Epithelial cell of proximal tubule (primary cell): ENCODE measurements at regions not wholly inside any gene's neighbourhood (a gene's known extent, or its start where the extent isn't known, plus 50 kb on each side); places are given as distances from the start of the nearest gene placed in this dataset.

Experiments used
- DNase-seq: peaks from one replicate; pipeline ENCODE4 v3.0.0-alpha.2; 2011; ENCODE audit warnings: low read depth
- H3K4me3 ChIP-seq: 2 replicates; pipeline ENCODE4 v1.5.1; 2011; ENCODE audit warnings: low read depth, mild to moderate bottlenecking, low read length
- TF ChIP-seq, protein P1 (sequence below): conservative IDR thresholded peaks from 2 replicates; pipeline ENCODE4 v1.5.1; 2012; ENCODE audit warnings: low read depth, mild to moderate bottlenecking, low read length

DNA sequence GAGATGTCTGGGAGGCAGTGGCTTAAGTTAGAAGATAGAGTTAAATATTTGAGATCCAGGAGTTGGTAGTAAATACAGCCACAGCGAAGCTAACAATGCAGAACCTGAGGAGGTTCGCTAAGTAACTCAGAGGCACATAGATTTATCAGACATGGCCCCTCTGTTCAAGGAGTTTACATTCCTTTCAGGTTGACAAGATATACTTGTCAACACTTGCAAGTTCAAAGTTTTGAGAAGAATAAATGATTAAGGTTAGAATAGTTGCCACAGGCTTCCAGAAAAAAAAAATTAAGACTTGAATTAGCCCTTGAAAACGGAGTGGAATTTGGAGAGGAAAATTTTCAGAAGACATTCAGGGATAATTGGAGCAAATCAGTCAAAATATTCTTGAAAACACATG lies 658.3 kb upstream of the WWC1 start:
- H3K4me3 ChIP-seq, result no peak overlapping the region
- DNase-seq, result no peak
- TF ChIP-seq, protein P1, sequence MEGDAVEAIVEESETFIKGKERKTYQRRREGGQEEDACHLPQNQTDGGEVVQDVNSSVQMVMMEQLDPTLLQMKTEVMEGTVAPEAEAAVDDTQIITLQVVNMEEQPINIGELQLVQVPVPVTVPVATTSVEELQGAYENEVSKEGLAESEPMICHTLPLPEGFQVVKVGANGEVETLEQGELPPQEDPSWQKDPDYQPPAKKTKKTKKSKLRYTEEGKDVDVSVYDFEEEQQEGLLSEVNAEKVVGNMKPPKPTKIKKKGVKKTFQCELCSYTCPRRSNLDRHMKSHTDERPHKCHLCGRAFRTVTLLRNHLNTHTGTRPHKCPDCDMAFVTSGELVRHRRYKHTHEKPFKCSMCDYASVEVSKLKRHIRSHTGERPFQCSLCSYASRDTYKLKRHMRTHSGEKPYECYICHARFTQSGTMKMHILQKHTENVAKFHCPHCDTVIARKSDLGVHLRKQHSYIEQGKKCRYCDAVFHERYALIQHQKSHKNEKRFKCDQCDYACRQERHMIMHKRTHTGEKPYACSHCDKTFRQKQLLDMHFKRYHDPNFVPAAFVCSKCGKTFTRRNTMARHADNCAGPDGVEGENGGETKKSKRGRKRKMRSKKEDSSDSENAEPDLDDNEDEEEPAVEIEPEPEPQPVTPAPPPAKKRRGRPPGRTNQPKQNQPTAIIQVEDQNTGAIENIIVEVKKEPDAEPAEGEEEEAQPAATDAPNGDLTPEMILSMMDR, result no peak

DNA sequence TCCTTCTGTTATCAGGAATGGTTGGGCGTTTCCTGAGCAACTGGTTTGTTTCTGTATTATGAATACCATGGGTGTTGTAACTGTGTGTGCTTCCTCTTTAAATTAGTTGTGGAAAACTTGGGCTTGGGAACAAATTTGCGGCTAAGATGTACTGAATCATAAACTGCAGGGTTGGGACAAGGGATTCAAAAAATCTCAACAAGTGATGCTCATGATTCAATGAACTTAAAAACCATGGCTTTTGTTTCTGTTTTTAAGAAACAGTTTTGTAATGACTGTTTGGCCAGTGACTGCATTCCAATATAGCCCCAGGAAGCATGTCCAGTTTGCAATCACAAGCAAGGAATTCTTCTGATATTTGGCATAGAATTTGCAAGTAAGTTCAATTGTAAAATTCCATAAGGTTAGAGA lies 657.5 kb upstream of the WWC1 start:
- no peak for DNase-seq
- no peak overlapping the region for H3K4me3 ChIP-seq
- TF ChIP-seq, protein P1, result no peak

DNA sequence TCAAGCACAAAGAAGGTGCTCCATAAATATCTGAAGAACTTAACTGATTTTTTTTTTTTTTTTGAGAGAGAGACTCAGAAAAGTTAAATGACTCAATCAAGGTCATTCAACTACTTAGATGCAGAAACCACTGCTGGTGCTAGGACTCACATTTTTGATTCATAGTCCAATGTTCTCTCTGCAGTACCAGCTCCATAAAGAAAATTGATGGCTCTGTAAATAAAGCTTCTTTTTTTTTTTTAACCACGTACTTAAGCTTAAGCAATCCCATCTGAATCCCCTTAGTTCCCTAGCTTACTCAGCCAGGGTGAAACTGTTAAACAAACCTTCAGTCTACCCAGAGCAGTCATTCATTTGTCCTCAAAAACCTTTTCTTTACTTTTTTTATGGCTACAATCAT lies 657.0 kb upstream of the WWC1 start:
- no peak overlapping the region for H3K4me3 ChIP-seq
- TF ChIP-seq, protein P1, result no peak
- no peak for DNase-seq

DNA sequence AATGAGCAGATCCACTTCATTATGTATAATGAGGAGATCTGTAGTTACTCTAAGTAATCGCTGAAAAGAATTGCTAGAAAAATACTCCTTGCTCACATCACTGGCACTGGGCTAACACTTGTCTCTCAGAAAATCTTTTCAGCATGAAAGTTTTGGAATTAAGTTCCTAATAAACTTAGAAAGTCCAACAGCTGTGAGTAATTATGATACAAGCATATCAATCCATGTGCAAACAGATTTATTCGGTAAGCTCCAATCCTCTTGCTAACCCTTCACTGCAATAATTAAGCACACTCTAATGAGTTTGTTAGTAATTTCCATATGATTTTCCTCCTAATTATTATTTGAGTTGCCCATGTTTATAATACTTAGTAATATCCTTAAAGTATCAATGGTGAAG lies 652.6 kb upstream of the WWC1 start:
- TF ChIP-seq, protein P1, result no peak
- H3K4me3 ChIP-seq, result no peak overlapping the region
- no peak for DNase-seq

DNA sequence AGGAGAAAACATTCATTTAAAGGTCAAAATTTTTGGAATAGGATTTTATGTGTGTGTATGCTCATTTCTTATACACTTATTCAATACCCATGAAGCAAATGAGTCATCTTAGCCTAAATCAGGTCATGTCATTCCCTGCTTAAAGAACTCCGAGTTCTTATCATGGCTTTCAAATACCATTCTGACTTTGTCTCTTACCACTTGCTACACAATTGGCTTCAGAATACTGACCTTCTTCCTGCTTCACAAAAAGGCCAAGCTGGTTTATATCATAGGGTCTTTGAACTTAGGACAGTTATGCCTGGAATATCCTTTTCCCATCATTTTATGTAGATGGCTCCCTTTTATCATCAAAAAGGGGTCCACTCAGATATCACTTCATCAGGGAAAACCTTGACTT lies 652.2 kb upstream of the WWC1 start:
- TF ChIP-seq, protein P1, result no peak
- no peak for DNase-seq
- H3K4me3 ChIP-seq, result no peak overlapping the region

DNA sequence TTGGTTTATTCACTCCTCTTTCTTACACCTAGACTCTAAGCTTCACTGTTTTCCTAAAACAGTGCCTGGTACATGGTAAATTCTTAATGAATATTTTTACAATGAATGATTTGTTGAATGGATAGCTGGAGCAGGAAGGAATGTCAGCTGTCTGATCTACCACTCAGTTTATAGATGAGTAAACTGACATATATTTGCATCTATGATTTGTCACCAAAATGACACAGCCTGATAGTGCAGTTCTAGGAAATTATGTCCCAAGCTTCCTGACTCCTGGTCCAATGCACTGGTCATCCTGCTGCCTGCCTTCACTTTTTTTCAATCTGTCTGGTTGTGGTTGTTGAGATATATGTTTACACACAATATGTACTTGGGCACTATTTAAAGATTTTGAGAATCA lies 651.7 kb upstream of the WWC1 start:
- no peak for DNase-seq
- TF ChIP-seq, protein P1, result no peak
- H3K4me3 ChIP-seq, result no peak overlapping the region

DNA sequence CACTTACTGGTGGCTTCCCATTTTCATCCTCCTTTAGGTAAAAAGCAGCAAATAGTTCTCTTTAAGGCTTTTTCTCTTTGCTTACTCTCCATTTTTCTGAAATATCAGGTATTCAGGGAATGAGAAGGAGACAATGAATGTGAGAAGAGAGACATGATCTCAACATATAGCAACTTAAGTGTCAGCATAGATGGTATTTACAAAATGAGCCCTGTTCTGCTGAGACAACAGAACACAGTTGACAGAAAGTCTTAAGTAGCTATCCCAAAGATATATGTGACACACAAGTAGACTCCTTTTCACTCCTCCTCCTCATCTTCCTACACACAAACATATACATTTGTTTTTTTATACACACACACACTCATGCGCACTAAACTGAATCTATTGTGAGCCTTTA lies 649.3 kb upstream of the WWC1 start:
- TF ChIP-seq, protein P1, result no peak
- no peak for DNase-seq
- H3K4me3 ChIP-seq, result no peak overlapping the region
